Inferior parietal cortex (tissue), 1 donor: ENCODE measurements at regions not wholly inside any gene's neighbourhood (a gene's known extent, or its start where the extent isn't known, plus 50 kb on each side); places are given as distances from the start of the nearest gene placed in this dataset.

ENCODE experiments used
- DNase-seq: peaks from one replicate; pipeline ENCODE4 v3.0.0-alpha.2; 2016; ENCODE audit errors: extremely low spot score

DNA sequence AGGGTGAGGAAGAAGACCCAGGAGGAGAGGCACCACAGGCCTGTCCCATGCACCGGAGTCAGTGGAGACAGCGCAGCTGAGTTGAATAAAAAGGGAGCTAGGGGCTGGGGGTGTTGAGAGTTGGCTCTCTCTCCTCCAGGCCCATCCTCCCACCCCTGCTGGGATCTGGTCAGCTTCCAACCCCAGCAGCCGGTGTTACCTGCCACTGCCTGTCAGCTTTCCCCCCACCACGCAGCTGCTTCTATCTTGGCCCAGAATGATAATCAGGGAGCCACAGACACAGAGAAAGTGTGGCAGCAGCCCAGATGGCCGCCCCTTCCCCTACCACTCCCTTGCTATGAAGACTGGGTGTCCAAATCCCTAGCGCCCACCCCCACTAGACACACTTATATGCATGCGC lies 120.6 kb upstream of the RPL38 start:
- no peak for DNase-seq

DNA sequence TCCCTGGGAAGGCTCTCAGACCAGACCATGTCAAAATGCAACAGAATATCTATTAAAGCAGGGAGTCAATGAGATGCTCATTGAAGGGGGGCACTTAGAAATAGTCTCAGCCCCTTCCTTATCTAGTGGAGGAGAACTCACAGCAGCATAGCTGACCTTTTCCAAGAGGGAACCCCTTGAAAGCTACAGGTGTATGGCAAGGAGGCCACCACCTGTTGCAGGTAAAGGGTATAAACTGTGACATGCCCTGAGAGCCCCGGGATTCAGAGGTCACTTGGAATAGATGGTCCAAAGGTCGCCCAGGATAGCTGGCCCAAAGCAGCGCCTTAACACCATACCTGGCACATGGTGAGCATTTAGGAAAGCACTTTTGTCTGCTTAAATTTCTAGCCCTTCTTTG lies 120.2 kb upstream of the RPL38 start:
- no peak for DNase-seq

DNA sequence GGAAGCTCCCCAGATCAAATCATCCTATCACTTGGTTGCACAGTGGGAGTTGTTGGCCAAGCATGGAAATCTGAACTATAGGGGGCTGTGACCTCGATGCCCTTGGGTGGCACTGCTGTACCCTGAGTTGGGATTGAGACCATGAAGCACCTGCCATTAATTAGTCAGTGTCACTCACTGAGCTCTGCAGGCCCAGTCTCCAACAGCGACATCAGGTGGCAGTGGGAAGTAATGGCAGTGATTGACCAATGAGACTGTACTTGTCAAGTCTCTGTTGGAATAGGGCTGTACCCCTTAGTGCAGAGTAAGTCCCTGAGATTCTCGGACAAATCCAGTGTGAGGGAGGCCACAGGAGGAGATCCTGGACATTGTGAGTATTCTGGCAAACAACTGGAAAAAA lies 118.0 kb upstream of the RPL38 start:
- no peak for DNase-seq

DNA sequence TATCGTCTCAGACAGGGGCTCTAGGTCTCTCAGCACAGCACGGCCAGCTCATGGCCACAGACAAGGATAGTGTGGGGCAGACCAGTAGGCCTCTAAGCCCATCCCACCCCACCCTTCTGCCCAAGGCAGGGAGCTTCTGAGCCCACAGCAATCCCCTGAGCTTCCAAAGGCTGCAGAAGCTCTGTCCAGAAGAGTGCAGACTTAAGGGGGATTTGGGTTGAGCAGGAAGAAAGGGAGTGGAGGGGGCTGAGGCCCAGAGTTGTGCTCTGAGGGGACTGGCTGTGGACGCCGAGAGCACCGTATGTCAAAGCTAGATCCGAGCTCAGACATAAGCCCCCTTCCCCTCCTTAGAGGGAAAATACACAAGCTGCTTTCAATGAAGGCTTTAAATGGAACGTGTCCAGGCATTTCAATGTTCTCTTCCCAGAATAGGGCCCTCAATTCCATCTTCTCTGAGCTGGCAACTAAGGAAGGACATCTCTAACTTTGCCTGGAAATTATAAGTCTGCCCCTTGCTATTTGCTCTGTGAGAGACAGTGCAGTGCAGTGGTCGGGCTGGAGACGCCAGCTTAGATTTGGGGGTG lies 116.4 kb upstream of the RPL38 start:
- no peak for DNase-seq

DNA sequence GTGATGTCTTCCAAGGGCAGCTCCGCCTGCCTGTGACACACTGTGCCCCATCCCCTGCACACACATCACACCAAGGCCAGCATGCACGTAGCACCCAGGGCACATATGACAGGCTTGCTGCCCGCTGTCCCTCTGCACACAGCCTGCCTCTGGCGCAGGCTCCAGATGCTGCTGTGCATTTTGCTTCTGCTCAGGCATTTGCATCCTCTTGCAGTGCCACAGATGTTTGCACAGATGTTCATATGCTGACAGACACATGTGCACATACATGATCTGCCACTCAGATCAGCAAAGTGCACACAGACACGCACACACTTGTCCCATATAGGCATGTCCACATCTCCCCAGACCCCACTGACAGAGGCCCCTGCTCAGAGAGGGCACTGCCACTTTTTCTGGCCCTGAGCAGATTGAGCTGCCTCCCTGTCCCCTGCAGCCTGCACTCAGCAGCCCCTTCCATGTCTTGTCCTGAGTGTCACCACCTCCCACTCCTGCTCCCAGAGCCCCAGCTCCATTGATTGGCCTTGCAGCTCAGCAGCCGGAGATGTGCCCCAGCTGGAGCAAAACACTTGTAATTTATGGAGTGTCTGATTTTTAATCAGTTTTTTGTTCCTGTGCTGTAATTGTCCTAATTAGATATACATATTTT lies 115.1 kb upstream of the RPL38 start:
- DNase-seq = no peak

DNA sequence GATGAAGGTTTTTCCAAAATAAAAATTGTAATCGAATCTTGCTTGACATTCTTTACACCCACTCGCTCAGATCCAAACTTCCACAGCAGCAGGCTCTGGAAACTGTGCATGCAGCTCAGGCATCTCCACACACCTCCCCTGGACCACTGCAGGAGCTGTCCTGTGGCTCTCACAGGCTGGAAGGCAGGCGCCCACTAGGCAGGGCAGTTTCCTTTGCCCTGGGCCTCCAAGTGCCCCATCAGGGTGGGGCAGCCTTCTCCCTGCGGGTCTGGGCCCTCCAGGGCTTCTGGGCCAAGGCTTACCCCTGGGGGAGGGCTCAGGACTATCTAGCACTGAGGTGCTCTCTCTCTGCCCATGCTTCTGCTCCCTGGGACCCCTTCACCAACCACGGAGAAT lies 114.5 kb upstream of the RPL38 start:
- no peak for DNase-seq

DNA sequence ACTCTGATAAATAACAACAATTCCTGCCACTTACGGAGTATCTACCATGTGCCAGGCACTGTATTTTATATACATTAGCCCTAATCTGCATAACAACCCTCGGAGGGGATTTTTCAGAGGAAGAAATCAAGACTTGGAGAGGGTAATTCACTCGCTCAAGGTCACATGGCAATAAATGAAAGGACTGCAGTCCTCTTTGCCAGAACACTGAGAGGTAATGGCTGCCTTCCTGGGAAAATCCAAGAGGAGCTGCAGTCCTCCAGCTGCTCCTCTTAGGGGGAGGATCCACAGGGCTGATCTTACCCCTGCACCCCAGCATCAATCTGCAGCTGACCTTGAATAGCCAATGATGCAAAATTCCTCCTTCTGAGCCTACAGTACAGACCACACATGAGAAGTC lies 114.1 kb upstream of the RPL38 start:
- no peak for DNase-seq

DNA sequence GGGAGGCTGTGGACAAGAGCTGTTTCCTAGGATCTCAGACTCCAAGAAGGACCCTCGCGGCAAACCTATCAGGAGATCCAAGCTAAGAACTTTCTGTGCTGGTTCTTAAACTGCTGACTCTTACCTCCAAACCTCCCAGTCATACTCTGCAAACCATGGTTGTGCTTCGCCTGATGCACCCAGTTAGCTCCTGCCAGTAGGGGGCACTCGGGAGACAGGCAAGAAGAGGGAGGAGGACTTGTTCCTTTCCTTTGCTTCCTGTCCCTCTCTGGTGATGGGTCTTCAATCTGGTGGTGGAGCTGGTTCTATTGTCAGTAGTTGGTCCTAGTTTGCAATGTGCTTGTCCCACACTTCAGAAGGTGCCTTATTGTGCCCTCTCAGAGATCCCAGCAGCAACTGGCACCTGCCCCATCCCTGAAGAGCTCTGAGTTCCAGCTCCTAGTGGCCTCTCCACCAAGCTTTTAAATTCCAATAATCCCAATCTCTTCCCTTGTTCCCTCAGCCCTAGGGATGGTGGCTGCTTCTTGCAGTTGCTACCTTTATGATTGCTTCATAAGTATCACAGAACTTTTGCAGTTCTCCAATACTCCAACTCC lies 113.5 kb upstream of the RPL38 start:
- peak; percentile 25 for DNase-seq

DNA sequence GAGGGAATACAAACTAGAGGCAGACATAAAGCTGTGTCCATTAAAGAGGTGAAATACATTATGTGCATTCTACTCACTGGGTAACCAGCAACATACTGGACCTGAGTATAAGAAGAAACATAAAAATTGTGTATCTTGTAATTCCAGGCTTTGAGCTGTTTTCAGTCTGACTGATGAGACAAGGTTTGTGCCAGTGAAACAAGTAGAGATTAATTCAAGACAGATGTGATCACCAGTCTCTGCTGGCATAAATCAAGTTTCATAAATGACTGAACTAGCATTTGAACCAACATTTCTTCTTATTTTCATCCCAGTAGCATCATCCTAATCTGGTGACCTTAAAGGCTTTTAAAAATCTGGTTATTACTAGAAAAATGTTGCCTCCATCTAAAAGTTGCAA lies 108.8 kb upstream of the RPL38 start:
- no peak for DNase-seq

DNA sequence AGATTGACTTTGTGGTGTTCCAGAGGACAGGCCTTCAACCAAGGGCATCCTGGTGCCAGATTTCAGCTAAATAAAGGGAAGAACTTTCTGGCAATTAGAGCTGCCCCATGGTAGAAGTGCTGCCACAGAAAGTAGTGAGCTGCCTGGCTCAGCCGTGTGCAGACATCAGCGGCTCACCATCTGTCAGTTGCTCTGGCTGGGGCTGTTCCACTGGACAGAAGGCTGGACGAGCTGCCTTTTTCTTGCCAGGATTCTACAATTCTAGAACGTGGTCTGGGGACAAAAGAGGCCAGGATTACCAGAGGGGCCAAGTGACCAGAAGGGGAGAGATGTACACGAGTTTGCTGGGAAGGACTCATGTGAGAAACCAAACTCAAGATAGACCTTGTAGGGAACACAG lies 107.0 kb upstream of the RPL38 start:
- DNase-seq = no peak

DNA sequence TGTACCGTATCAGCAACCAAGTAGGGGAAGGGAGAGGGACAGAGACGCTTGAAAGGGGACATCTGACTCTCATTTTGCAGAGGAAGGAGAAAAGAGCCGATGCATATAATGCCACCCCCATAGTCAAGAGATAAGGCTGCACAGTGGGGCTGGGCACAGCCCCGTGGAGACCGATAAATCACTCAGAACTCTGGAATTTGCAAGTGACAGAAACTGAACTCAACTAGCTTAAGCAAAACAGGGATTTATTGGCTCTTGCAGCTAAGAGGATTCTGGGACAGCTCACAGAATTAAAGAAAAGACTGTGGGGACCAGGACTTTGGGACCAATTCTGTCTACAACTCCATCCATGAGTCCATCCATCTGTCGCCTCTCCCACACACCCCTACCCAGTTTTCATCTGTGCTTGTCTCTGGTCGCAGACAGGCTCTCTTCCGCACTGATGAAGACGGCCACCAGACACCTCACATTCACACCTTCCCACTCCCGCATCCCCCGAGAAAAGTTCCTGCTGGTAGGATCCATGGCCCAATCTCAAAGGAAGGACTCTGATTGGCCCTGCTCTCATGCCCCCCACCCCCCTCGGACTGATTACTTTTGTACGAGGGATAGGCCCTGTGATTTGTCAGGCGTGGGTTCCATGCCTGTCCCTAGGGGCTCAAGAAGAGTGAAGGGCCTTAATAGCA lies 105.9 kb upstream of the RPL38 start:
- peak; percentile 49 for DNase-seq

DNA sequence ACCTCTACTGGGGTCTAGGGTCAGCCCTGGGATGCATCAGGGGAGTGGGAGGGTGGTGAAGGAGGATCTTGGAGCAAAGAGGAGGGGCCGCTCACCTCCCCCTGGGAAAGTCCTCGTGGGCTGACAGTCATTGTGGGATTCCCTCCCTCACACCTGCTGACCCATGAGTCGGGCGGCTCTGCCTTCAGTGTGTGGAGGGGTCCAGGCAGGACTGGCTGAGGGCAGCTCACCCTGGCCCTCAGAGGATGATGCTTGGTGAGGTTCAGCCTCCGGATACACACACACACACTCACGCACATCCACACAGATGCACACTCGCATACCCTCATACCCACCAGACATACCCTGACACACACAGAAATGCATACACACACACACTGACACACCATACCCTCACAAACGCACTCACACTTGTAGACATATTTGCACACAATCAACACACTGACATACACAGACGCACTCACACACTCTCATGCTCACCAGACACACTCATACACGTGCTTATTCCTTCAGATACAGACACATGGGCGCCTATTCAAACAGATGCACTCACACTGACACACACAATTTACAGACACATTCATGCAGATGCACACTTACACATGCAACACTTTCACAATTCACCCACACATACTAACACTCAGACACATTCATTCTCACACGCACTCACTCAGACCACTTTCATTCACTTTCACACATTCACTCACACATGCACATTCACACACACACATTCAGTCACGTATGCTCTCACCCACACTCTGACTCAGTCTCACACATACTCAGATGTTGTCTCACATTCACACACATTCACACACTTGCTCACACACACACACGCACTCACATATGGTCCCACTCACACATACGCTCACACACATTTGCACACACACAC lies 105.1 kb upstream of the RPL38 start:
- no peak for DNase-seq

DNA sequence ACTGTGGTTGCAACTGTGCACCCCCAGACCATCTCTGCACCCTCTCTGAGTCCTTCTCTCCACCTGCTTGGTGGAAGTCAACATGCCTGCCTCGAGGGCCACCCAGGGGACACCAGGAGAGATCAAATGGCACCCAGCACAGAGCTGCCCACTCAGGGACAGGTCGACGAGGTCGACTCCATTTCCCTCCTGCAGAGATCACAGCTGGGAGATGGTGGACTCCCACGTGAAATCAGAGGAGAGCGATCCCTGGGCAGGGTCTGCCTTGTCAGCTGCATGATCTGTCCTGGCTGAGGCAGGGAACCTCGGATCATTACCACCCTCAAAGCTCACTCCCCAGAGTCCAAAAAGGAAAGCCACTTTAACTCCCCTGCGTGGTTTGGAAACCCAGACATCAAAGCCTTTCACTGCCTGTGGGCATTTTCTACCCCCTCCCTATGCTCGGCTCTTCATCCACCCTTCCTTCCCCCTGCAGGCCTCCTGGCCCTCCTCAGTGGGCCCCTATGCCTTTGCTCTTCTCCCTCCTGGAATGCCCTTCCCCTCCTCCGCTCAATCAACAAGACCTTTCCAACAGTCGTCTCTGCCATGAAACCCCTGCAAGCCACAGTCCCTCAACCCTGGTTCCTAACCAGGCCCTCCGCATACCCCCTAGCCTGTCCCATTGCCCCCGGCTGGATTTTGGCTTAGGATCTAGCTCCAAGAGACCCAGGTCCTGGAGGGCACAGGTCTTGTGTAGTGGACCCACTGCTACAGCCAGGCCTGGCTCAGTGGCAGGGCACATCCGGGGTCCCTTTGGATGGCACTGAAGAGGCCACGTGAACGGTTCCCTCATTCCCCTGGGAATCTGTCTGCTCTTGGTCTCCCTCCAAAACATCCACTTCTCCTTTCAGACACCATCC lies 103.8 kb upstream of the RPL38 start:
- DNase-seq = no peak

DNA sequence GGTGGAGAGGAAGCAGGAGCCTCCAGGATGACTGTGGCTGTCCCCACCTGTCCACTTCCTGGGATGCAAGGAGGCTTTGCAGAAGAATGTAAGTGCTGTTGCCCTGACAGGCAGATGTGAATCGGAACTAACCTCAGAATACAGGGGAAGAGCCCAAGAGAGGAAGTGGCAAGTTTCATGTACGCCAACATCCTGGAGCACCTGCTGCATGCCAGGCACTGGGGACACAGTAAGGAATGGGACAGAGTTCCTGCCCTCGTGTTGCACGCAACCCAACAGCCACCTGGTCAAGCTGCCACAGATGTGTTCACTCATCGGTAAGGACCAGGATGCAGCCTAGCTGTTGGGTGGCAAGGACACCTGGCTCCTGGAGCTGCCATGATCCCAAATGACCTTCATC lies 98.6 kb upstream of the RPL38 start:
- DNase-seq = no peak

DNA sequence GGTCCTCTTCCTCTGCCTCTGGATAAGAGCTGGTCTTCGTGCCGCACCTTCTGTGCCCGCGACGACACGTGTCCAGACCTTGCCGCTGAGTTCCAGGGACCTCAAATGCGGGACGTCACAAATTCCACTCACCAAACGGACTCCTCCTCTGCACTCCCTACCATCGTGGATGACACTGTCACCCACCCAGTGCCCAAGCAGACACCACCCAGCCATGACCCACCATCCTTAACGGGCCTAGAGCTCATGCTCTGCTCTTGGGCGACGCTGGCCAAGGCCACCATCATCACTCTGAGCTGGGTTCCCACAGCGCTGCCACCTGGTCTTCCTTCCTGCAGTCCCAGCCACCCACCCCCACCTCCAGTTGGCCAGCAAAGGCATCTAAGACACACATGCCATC lies 96.4 kb upstream of the RPL38 start:
- DNase-seq = no peak

DNA sequence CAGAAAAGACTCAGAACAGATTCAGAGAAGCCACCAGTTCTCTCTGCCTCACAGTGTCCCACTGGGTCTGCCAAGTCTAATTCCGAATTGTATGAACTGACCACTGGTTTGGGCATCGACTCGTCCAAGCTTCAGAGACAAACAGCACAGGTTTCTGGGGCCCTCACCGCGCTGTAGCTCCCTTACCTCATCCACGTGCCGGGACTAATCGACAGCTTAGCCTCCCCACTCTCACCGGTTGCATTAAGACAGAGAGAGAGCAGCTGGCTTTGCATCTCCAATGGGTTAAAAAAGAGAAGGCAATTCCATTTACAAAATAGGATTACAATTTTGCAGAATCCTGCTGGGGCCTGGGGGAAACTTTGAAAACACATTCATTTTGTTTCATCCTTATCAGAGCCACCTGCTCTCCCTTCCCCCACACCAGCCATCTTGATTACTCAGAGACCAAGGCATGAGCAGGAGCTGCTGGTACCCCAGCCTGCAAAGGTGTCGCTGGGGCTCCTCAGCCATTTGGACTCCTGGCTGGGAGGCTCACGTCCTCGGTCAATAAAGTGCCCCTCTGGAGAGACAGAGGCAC lies 95.3 kb upstream of the RPL38 start:
- no peak for DNase-seq

DNA sequence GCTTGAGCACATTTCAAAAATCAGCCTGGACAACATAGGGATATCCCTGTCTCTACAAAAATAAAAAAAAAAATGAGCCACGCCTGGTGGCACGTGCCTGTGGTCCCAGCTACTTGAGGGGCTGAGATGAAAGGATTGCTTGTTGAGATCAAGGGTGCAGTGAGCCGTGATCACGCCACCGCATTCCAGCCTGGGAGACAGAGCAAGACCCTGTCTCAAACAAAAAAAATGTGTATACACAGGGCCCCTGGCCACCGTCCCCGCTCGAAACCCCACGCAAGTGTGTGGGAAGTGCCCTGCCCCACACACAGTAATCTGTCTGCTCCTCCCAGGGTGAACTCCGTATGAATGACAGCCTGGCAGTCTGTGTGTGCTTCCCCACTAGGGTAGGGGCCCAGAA lies 93.0 kb upstream of the RPL38 start:
- no peak for DNase-seq

DNA sequence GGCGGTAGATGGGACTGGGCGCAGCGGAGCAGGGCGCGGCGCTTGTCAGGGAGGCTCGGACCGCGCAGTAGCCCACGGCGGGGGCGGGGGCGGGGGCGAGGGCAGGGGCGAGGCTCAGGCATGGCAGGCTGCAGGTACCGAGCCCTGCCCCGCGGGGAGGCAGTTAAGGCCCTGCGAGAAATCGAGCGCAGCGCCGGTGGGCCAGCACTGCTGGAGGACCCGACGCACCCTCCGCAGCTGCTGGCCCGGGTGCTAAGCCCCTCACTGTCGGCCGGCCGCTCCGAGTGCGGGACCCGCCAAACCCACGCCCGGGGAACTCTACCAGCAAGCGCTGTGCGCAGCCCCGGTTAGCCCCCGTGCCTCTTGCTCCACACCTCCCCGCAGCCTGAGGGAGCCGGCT lies 90.2 kb upstream of the RPL38 start:
- no peak for DNase-seq

DNA sequence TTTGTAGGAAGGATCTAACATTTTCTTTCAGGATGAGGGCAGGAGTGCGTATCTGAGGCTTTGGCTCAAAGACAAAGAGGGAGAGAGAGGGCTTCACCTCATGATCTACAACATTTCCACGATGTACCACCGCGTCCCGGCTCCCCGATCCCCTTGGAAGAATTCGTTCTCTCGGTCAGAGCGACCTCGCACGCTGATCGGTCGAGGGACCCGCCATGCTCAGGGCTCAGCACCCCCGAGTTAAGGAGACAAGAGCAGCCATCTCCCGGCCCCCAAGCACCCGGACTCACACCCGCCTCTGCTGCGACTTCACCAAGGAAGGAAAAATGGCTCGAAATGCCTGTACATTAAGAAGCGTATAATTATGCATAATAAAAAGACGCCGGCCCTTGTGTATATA lies 89.5 kb upstream of the RPL38 start:
- DNase-seq = no peak

DNA sequence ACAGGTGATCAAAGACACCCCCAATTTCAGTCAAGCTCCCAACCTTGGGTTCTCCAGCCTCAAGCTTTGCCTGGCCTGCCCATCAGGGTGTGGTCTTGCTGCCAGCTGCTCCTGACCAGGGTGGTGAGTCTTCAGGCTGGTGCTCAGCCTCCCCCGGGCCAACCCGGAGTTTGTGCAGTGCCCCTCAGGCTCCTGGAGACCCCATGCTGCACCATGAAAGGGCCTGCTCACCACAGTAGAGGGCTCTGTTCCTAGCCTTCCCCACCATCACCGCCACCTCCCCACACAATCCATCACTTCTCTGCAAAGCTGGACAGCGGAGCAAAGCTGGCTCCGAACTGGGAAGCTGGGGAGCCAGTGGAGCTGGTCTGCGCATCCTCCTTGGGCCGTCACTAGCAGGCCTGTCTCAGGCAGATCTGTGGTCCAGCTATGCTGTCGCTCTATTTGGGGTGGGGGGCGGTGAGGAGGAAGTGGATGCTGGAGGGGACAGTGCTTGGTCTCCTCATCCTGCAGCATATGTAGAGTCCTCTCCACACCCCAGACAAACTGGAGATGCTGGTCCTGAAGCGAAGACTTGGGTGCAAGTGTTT lies 88.5 kb upstream of the RPL38 start:
- no peak for DNase-seq
